GM21723 (cell line): ENCODE measurements at regions not wholly inside any gene's neighbourhood (a gene's known extent, or its start where the extent isn't known, plus 50 kb on each side); places are given as distances from the start of the nearest gene placed in this dataset.

ENCODE experiments used
- ATAC-seq: cut with Tn5 transposase; IDR thresholded peaks from one replicate; pipeline ENCODE4 v1.9.1; 2021; ENCODE audit warnings: mild to moderate bottlenecking, moderate library complexity; ENCODE audit not compliant: unreplicated experiment

- ATAC-seq, result no peak
These were observed 643.8 kb downstream of the SORCS1 start for GRCh38 chr10:106520698-106521097.

GRCh38 chr10:106519376-106520030 is 645.0 kb downstream of the SORCS1 start:
- ATAC-seq, result no peak

- no peak for ATAC-seq
These were observed 649.2 kb downstream of the SORCS1 start for GRCh38 chr10:106515206-106515790.

- ATAC-seq, result no peak
These were observed 651.1 kb downstream of the SORCS1 start for GRCh38 chr10:106513352-106513771.

- no peak for ATAC-seq
These were observed 652.6 kb downstream of the SORCS1 start for GRCh38 chr10:106511917-106512316.

- ATAC-seq, result no peak
These were observed 655.6 kb downstream of the SORCS1 start for GRCh38 chr10:106508950-106509349.

- no peak for ATAC-seq
These were observed 657.8 kb downstream of the SORCS1 start for GRCh38 chr10:106506526-106507283.

- no peak for ATAC-seq
These were observed 660.0 kb downstream of the SORCS1 start for GRCh38 chr10:106504536-106504935.

GRCh38 chr10:106502641-106503040 is 661.9 kb downstream of the SORCS1 start:
- ATAC-seq, result no peak

- ATAC-seq, result no peak
These were observed 663.5 kb downstream of the SORCS1 start for GRCh38 chr10:106500925-106501525.

GRCh38 chr10:106500041-106500924 is 664.2 kb downstream of the SORCS1 start:
- ATAC-seq, result no peak

GRCh38 chr10:106499448-106499847 is 665.1 kb downstream of the SORCS1 start:
- no peak for ATAC-seq

GRCh38 chr10:106498675-106499074 is 665.8 kb downstream of the SORCS1 start:
- no peak for ATAC-seq

GRCh38 chr10:106495931-106496330 is 668.6 kb downstream of the SORCS1 start:
- ATAC-seq, result no peak

GRCh38 chr10:106493751-106494150 is 670.8 kb downstream of the SORCS1 start:
- no peak for ATAC-seq

- ATAC-seq, result no peak
These were observed 671.3 kb downstream of the SORCS1 start for GRCh38 chr10:106493226-106493625.

- no peak for ATAC-seq
These were observed 676.8 kb downstream of the SORCS1 start for GRCh38 chr10:106487726-106488125.

GRCh38 chr10:106481598-106482275 is 682.8 kb downstream of the SORCS1 start:
- no peak for ATAC-seq

- no peak for ATAC-seq
These were observed 684.9 kb downstream of the SORCS1 start for GRCh38 chr10:106479636-106480035.

- ATAC-seq, result no peak
These were observed 689.6 kb downstream of the SORCS1 start for GRCh38 chr10:106474876-106475275.
